ENCODE measurements at regions not wholly inside any gene's neighbourhood (a gene's known extent, or its start where the extent isn't known, plus 50 kb on each side); places are given as distances from the start of the nearest gene placed in this dataset.

- Histone ChIP-seq H3K27me3 (ENCODE audit: control insufficient read depth, insufficient read depth, low read length) (no peaks in the 10 kb centered on the region), H3K9ac (ENCODE audit: low read length) (no peak overlapping the region), H3K4me3 (ENCODE audit: low read length) (no peak overlapping the region), H3K27ac (ENCODE audit: low read length) (no peak overlapping the region), H3K9me3 (ENCODE audit: control insufficient read depth, low read depth, low read length) (no peaks in the 10 kb centered on the region), H3K4me1 (ENCODE audit: control insufficient read depth, low read depth, low read length) (peaks cover 3% of the 10 kb centered on the region), H3K36me3 (ENCODE audit: control insufficient read depth, low read depth, low read length) (no peaks in the 10 kb centered on the region)
Measured at GRCh38 chr19:32257326-32258073, 87.9 kb upstream of the ZNF507 start.

- Histone ChIP-seq H3K4me3 (ENCODE audit: low read length) (no peak overlapping the region), H3K4me1 (ENCODE audit: control insufficient read depth, low read depth, low read length) (peaks cover 7% of the 10 kb centered on the region), H3K36me3 (ENCODE audit: control insufficient read depth, low read depth, low read length) (no peaks in the 10 kb centered on the region), H3K9me3 (ENCODE audit: control insufficient read depth, low read depth, low read length) (no peaks in the 10 kb centered on the region), H3K27me3 (ENCODE audit: control insufficient read depth, insufficient read depth, low read length) (no peaks in the 10 kb centered on the region), H3K27ac (ENCODE audit: low read length) (no peak overlapping the region), H3K9ac (ENCODE audit: low read length) (no peak overlapping the region)
Measured at GRCh38 chr19:32258167-32258566, 87.2 kb upstream of the ZNF507 start.

DNA sequence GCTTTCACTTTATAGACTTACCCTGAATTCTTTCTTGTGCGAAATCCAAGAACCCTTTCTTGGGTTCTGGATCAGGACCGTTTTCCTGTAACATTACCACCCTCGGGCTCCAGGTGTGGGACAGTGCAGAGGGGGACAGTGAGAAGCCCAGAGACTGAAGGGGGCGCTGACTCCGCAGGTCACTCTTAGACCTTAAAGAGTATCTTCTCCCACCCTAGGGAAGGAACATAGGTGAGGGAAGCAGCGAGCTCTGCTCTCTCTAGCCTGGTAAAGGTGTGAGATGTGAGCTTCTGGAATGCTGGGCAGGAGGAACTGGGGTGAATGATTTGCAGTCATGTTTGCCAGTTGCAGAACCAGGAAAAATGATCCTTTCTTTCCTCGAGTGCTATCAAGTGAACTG, 80.8 kb upstream of the ZNF507 start:
- peaks cover 7% of the 10 kb centered on the region for H3K4me1 ChIP-seq (ENCODE audit: control insufficient read depth, low read depth, low read length)
- H3K9ac ChIP-seq (ENCODE audit: low read length), result no peak overlapping the region
- no peaks in the 10 kb centered on the region for H3K9me3 ChIP-seq (ENCODE audit: control insufficient read depth, low read depth, low read length)
- no peak overlapping the region for H3K4me3 ChIP-seq (ENCODE audit: low read length)
- H3K27me3 ChIP-seq (ENCODE audit: control insufficient read depth, insufficient read depth, low read length), result no peaks in the 10 kb centered on the region
- H3K36me3 ChIP-seq (ENCODE audit: control insufficient read depth, low read depth, low read length), result no peaks in the 10 kb centered on the region
- no peak overlapping the region for H3K27ac ChIP-seq (ENCODE audit: low read length)

DNA sequence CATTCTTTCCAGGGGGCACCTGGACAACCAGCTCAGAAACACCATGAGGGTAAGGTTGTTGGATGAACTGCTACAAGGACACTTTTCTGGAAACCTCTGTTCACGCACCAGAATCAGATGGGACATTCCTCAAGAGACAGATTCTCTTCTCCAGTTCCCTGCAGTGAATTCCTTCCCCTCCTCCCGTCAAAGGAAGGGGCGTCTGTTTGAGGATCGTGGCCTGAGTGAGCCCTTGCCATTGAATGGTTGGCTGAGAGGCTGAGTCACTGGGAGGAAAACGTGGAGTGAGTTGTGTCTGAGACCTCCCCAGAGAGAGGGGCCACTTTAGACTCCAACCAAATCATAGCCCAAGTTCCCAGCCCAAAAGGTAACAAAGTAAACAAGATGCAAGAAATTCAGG, 79.4 kb upstream of the ZNF507 start:
- Histone ChIP-seq H3K4me1 (ENCODE audit: control insufficient read depth, low read depth, low read length) (peaks cover 7% of the 10 kb centered on the region), H3K9me3 (ENCODE audit: control insufficient read depth, low read depth, low read length) (no peaks in the 10 kb centered on the region), H3K4me3 (ENCODE audit: low read length) (no peak overlapping the region), H3K36me3 (ENCODE audit: control insufficient read depth, low read depth, low read length) (no peaks in the 10 kb centered on the region), H3K9ac (ENCODE audit: low read length) (no peak overlapping the region), H3K27me3 (ENCODE audit: control insufficient read depth, insufficient read depth, low read length) (no peaks in the 10 kb centered on the region), H3K27ac (ENCODE audit: low read length) (no peak overlapping the region)

DNA sequence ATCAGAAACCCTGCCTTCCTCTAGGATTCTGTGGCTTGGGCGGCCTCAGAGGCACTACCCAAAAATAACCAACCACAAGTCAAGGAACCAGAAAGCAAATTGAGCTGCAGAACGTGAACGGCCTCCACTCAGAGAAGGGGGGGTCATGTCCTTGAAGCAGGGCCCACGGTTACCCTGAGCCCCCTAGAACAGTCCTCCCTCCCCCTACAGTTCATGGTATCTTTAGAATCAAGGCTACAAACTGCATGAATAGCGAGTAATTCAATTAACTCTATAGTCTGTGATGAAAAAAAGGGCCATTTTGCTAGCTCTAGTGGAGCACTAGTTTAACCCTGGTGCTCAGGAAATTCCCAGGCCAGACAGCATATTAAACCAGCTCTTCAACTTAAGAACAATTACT, 79.0 kb upstream of the ZNF507 start:
- no peaks in the 10 kb centered on the region for H3K27me3 ChIP-seq (ENCODE audit: control insufficient read depth, insufficient read depth, low read length)
- no peaks in the 10 kb centered on the region for H3K36me3 ChIP-seq (ENCODE audit: control insufficient read depth, low read depth, low read length)

GRCh38 chr19:32268381-32268780, 77.0 kb upstream of the ZNF507 start:
- Histone ChIP-seq H3K9ac (ENCODE audit: low read length) (no peak overlapping the region), H3K4me1 (ENCODE audit: control insufficient read depth, low read depth, low read length) (no peaks in the 10 kb centered on the region)

More for the DNA sequence above, 79.0 kb upstream of the ZNF507 start:
- peaks cover 7% of the 10 kb centered on the region for H3K4me1 ChIP-seq (ENCODE audit: control insufficient read depth, low read depth, low read length)
- no peak overlapping the region for H3K4me3 ChIP-seq (ENCODE audit: low read length)
- H3K27ac ChIP-seq (ENCODE audit: low read length), result no peak overlapping the region
- no peak overlapping the region for H3K9ac ChIP-seq (ENCODE audit: low read length)
- no peaks in the 10 kb centered on the region for H3K9me3 ChIP-seq (ENCODE audit: control insufficient read depth, low read depth, low read length)

DNA sequence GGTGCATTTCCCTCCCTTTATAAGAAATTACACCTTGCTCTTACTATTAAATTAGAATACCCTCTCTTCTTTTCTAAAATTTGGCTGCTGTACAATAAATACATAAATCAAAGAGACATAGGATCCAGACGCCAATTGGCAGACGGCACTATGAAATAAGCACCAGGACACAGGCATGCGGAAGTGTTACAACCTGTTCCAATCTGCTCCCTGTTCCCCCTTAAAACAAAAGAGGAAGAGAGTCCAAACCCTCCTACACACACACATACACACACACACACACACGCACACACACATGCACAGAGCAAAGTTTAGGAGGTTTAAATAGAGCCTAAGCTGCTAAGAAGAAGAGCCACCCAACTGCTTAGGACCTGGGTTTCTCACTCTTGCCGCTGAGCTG, 75.6 kb upstream of the ZNF507 start:
- no peak overlapping the region for H3K4me3 ChIP-seq (ENCODE audit: low read length)
- no peaks in the 10 kb centered on the region for H3K4me1 ChIP-seq (ENCODE audit: control insufficient read depth, low read depth, low read length)
- no peaks in the 10 kb centered on the region for H3K9me3 ChIP-seq (ENCODE audit: control insufficient read depth, low read depth, low read length)
- H3K27ac ChIP-seq (ENCODE audit: low read length), result no peak overlapping the region
- H3K36me3 ChIP-seq (ENCODE audit: control insufficient read depth, low read depth, low read length), result no peaks in the 10 kb centered on the region
- H3K9ac ChIP-seq (ENCODE audit: low read length), result no peak overlapping the region
- H3K27me3 ChIP-seq (ENCODE audit: control insufficient read depth, insufficient read depth, low read length), result no peaks in the 10 kb centered on the region

More at GRCh38 chr19:32268381-32268780, 77.0 kb upstream of the ZNF507 start:
- H3K4me3 ChIP-seq (ENCODE audit: low read length), result no peak overlapping the region
- H3K9me3 ChIP-seq (ENCODE audit: control insufficient read depth, low read depth, low read length), result no peaks in the 10 kb centered on the region
- no peaks in the 10 kb centered on the region for H3K27me3 ChIP-seq (ENCODE audit: control insufficient read depth, insufficient read depth, low read length)
- no peak overlapping the region for H3K27ac ChIP-seq (ENCODE audit: low read length)
- H3K36me3 ChIP-seq (ENCODE audit: control insufficient read depth, low read depth, low read length), result no peaks in the 10 kb centered on the region

DNA sequence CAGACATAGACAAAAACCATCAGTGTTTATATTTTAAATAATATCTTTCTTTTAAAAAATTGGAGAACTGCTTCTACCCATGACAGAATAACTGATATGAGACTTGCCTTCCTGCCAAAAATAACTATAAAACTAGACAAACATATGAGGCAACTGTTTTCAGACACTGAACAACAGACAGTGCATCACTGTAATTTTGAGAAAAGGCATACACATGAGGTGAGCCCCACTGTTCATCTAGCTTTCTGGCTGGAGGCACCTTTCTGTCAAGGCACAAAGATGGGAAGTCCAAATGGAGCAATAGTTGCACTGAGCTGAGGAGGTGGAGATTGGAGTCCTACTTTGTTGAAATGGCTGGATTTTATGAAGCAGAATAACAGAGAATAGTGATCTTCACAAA, 71.9 kb upstream of the ZNF507 start:
- H3K36me3 ChIP-seq (ENCODE audit: control insufficient read depth, low read depth, low read length), result no peaks in the 10 kb centered on the region
- no peak overlapping the region for H3K27ac ChIP-seq (ENCODE audit: low read length)
- no peak overlapping the region for H3K4me3 ChIP-seq (ENCODE audit: low read length)
- no peaks in the 10 kb centered on the region for H3K4me1 ChIP-seq (ENCODE audit: control insufficient read depth, low read depth, low read length)
- no peaks in the 10 kb centered on the region for H3K9me3 ChIP-seq (ENCODE audit: control insufficient read depth, low read depth, low read length)
- H3K9ac ChIP-seq (ENCODE audit: low read length), result no peak overlapping the region
- H3K27me3 ChIP-seq (ENCODE audit: control insufficient read depth, insufficient read depth, low read length), result no peaks in the 10 kb centered on the region

DNA sequence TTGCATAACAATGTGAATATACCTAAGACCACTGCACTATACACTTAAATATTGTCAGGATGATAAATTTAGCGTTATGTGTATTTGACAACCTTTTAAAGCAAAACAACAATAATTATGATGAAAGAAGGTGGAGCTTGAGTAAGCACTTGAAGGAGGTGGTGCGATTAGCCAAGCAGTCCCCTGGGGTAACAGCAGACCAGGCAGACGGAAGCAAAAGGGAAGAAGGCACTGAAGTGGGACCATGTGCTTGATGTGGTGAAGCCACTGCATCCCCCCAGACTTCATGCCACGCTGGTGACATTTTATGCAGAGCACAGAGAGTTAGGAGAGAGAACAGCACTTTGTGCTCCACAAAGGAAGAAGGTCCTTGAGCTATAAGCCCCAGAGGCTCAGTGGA, 58.3 kb upstream of the ZNF507 start:
- Histone ChIP-seq H3K9me3 (ENCODE audit: control insufficient read depth, low read depth, low read length) (no peaks in the 10 kb centered on the region), H3K9ac (ENCODE audit: low read length) (no peak overlapping the region), H3K27ac (ENCODE audit: low read length) (no peak overlapping the region), H3K27me3 (ENCODE audit: control insufficient read depth, insufficient read depth, low read length) (no peaks in the 10 kb centered on the region), H3K36me3 (ENCODE audit: control insufficient read depth, low read depth, low read length) (no peaks in the 10 kb centered on the region), H3K4me1 (ENCODE audit: control insufficient read depth, low read depth, low read length) (no peaks in the 10 kb centered on the region), H3K4me3 (ENCODE audit: low read length) (no peak overlapping the region)

DNA sequence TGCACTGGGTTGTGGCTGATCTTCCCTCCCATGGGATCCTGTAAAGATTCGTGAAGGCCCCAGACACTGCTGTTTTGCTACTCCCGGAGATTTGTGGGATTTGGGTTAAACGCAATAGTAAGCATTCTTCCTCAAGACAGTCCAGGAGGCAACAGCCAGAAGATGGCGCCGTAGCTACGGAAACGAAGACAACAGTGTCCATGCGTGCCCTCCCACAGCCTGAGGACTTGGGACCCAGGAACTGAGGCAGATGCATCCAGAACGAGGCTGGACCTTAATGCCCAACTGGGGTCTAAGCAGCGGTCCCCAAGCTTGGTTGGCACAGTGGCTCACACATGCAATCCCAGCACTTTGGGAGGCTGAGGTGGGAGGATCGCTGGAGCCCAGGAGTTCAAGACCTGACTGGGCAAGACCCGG, 57.6 kb upstream of the ZNF507 start:
- no peak overlapping the region for H3K27ac ChIP-seq (ENCODE audit: low read length)
- H3K27me3 ChIP-seq (ENCODE audit: control insufficient read depth, insufficient read depth, low read length), result no peaks in the 10 kb centered on the region
- H3K9me3 ChIP-seq (ENCODE audit: control insufficient read depth, low read depth, low read length), result no peaks in the 10 kb centered on the region
- H3K36me3 ChIP-seq (ENCODE audit: control insufficient read depth, low read depth, low read length), result no peaks in the 10 kb centered on the region
- H3K9ac ChIP-seq (ENCODE audit: low read length), result no peak overlapping the region
- no peaks in the 10 kb centered on the region for H3K4me1 ChIP-seq (ENCODE audit: control insufficient read depth, low read depth, low read length)
- H3K4me3 ChIP-seq (ENCODE audit: low read length), result no peak overlapping the region

DNA sequence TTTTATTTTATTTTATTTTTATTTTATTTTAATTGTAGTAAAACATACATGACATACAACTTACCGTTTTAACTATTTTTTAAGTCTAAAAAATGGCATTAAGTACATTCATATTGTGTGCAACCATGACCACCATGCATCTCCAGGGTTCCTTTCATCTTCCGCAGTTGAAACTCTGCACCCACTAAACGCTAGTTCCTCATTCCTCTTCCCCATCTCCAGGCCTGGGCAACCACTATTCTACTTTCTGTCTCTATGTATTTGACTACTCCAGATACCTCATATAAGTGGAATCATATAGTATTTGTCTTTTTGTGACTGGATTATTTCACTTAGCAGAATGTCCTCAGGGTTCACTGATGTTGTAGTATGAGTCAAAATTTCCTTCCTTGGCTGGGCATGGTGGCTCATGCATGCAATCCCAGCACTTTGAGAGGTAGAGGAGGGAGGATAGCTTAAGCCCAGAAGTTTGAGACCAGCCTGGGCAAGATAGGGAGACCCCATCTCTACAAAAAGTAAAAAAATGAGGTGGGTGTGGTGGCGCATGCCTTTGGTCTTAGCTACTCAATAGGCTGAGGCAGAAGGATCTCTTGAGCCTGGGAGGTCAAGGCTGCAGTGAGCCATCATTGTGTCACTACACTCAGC, 55.7 kb upstream of the ZNF507 start:
- Histone ChIP-seq H3K27ac (ENCODE audit: low read length) (no peak overlapping the region), H3K36me3 (ENCODE audit: control insufficient read depth, low read depth, low read length) (no peaks in the 10 kb centered on the region), H3K9me3 (ENCODE audit: control insufficient read depth, low read depth, low read length) (no peaks in the 10 kb centered on the region), H3K4me1 (ENCODE audit: control insufficient read depth, low read depth, low read length) (no peaks in the 10 kb centered on the region), H3K27me3 (ENCODE audit: control insufficient read depth, insufficient read depth, low read length) (no peaks in the 10 kb centered on the region), H3K4me3 (ENCODE audit: low read length) (no peak overlapping the region), H3K9ac (ENCODE audit: low read length) (no peak overlapping the region)

- Histone ChIP-seq H3K9ac (ENCODE audit: low read length) (no peak overlapping the region), H3K36me3 (ENCODE audit: control insufficient read depth, low read depth, low read length) (no peaks in the 10 kb centered on the region), H3K9me3 (ENCODE audit: control insufficient read depth, low read depth, low read length) (no peaks in the 10 kb centered on the region), H3K4me3 (ENCODE audit: low read length) (no peak overlapping the region), H3K27me3 (ENCODE audit: control insufficient read depth, insufficient read depth, low read length) (no peaks in the 10 kb centered on the region), H3K27ac (ENCODE audit: low read length) (no peak overlapping the region), H3K4me1 (ENCODE audit: control insufficient read depth, low read depth, low read length) (no peaks in the 10 kb centered on the region)
Measured at GRCh38 chr19:32291876-32292275, 53.5 kb upstream of the ZNF507 start.
